HG03280 (cell line): ENCODE measurements at regions not wholly inside any gene's neighbourhood (a gene's known extent, or its start where the extent isn't known, plus 50 kb on each side); places are given as distances from the start of the nearest gene placed in this dataset.

Experiments
- ATAC-seq: cut with Tn5 transposase; IDR thresholded peaks from one replicate; pipeline ENCODE4 v1.9.1; 2021; ENCODE audit warnings: mild to moderate bottlenecking, moderate library complexity; ENCODE audit not compliant: unreplicated experiment

GRCh38 chr3:25377042-25377441 lies 51.0 kb upstream of the RARB start:
- ATAC-seq: no peak
